ENCODE measurements at regions not wholly inside any gene's neighbourhood (a gene's known extent, or its start where the extent isn't known, plus 50 kb on each side); places are given as distances from the start of the nearest gene placed in this dataset.

DNA sequence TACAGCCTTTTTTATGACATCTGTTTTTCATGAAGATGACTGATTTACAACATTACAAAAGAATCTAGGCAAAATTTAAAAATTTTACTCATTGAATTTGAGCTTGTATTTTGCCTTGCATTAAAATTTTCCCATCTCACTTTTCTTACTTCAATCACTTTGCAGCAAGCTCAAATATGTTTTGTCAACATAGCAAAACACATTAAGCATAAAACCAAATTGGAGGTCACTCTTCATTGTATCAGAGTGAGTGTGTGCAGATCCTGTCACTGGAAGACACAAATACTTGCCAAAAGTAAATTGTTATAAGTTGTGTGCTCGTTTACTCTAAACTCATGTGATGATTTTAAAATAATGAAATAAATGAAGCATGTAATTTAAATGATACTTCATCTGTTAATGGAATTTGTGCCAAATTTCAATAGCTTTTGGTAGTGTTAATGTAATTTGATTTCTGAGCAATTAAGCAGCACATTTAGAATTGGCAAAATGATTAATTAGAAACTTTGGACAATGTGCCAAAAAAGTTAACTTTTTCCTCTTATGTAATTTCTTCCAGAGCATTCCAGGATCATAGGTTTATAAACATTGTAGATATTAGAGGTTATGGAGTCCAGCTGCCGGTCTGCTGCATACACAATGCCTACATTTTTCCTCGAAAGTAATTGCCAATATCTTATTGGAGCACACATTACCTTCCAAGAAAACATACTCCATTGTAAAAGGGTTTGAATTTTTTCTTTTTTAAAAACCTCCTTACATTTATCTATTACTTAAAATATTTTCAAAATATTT, 1078.2 kb upstream of the LRRTM3 start:
- DNase-seq: no peak

DNA sequence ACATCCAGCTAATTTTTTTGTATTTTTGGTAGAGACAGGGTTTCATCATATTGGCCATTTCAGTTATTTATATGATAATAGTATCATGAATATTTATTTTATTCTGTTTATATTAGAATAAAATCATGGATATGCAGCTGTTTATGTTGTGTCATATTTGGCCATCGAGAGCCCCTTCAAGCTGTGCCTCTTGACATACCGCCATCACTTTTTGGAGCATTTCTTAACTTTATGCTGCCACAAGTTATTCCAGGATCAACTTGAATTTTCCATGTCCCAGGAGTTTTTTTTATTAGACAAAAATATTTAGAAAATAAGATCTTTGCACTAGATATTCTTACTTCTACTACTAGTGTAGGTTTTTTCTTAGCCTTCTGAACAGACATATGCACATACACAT, 1067.0 kb upstream of the LRRTM3 start:
- no peak for DNase-seq

DNA sequence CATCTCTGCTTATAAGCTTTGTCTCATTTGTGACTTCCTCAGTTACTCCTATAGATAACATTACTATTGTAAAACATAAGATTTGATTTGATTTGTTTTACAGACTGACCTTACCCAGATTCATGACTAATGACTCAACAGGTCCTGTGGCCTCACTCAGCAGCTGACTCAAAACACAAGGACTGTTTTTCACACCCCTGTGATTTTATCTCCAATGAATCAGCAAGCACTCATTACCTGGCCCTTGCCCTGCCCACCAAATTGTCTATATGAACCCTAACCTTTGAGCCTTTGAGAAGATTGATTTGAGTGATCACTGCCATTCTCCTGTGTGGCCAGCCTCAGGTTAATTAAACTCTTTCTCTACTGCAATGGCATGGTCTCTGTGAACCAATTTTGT, 1064.6 kb upstream of the LRRTM3 start:
- no peak for DNase-seq

All from stimulated activated CD4-positive, alpha-beta T cell treated with anti-CD3 and anti-CD28 coated beads, Interleukin-12 subunit alpha, Interleukin-12 subunit beta, amount 100 ng/mL, for 4 hours (primary cell).